CD4-positive, alpha-beta T cell (primary cell): ENCODE measurements at regions not wholly inside any gene's neighbourhood (a gene's known extent, or its start where the extent isn't known, plus 50 kb on each side); places are given as distances from the start of the nearest gene placed in this dataset.

ENCODE experiments used
- ATAC-seq: fragments of 200-7000 bp; cut with Tn5 transposase; one replicate; pipeline ENCODE4 v1.10.0; 2022; ENCODE audit warnings: mild to moderate bottlenecking; ENCODE audit not compliant: poor library complexity
- CTCF ChIA-PET: fragments of 350-600 bp; sonication (Branson Sonifier 250); formaldehyde crosslinking; loops from one replicate; lab custom pipeline; 2021; ENCODE audit warnings: antibody characterized with exemption, inconsistent platforms; lab: Charles Lee
- POLR2A ChIA-PET: fragments of 350-600 bp; sonication (Branson Sonifier 250); formaldehyde crosslinking; loops from one replicate; lab custom pipeline; 2021; ENCODE audit warnings: antibody characterized with exemption, inconsistent platforms; lab: Charles Lee
- DNase-seq, 14 experiments: peaks; one replicate each; pipeline ENCODE4 v3.0.0-alpha.2; 2013 to 2020; ENCODE audit warnings: mixed read lengths in 2 of 14
- H3K27ac ChIP-seq, 2 donors: one replicate each; pipeline versions ENCODE4 v1.5.1 to v1.7.0; 2013; ENCODE audit warnings: low read length in 2 of 2, low read depth in 1 of 2, mild to moderate bottlenecking in 1 of 2
- H3K27me3 ChIP-seq, 2 experiments: 1 replicate in 1 of 2; 2 replicates in 1 of 2; pipeline versions ENCODE4 v1.6.1 to v1.7.0; 2013; ENCODE audit warnings: low read length in 2 of 2, control low read depth in 1 of 2, mild to moderate bottlenecking in 1 of 2, moderate library complexity in 1 of 2; ENCODE audit not compliant: insufficient read depth in 2 of 2, control insufficient read depth in 1 of 2
- H3K36me3 ChIP-seq: one replicate; pipeline ENCODE4 v1.6.1; 2013; ENCODE audit warnings: low read length, control low read depth; ENCODE audit not compliant: insufficient read depth
- H3K4me1 ChIP-seq: one replicate; pipeline ENCODE4 v1.6.1; 2013; ENCODE audit warnings: low read length, control low read depth; ENCODE audit not compliant: insufficient read depth
- H3K4me3 ChIP-seq: one replicate; pipeline ENCODE4 v1.5.1; 2013; ENCODE audit warnings: mild to moderate bottlenecking, low read length, moderate library complexity
- H3K9me3 ChIP-seq, 2 experiments: 1 replicate in 1 of 2; 2 replicates in 1 of 2; pipeline versions ENCODE4 v1.6.1 to v1.7.0; 2013; ENCODE audit warnings: low read length in 2 of 2, mild to moderate bottlenecking in 2 of 2, control low read depth in 1 of 2, moderate library complexity in 1 of 2; ENCODE audit not compliant: control insufficient read depth in 1 of 2, insufficient read depth in 1 of 2
- H3K27ac Mint-ChIP-seq: one replicate; pipeline ENCODE4 v1.8.0; 2020; ENCODE audit warnings: mixed read lengths
- H3K27me3 Mint-ChIP-seq: one replicate; pipeline ENCODE4 v1.8.0; 2021; ENCODE audit warnings: mixed read lengths
- H3K36me3 Mint-ChIP-seq: one replicate; pipeline ENCODE4 v1.8.0; 2021; ENCODE audit warnings: low read depth, mixed read lengths
- H3K4me1 Mint-ChIP-seq: one replicate; pipeline ENCODE4 v1.8.0; 2021; ENCODE audit warnings: low read depth, mixed read lengths
- H3K4me3 Mint-ChIP-seq: one replicate; pipeline ENCODE4 v1.8.0; 2020; ENCODE audit warnings: mild to moderate bottlenecking, mixed read lengths
- H3K9me3 Mint-ChIP-seq: one replicate; pipeline ENCODE4 v1.8.0; 2020; ENCODE audit warnings: mixed read lengths
- intact Hi-C, 2 experiments: fragments of 100-400 bp; cut with DNase I in 1 of 2; cut with micrococcal nuclease in 1 of 2; formaldehyde crosslinking; loops; one replicate each; pipeline versions ENCODE4 v1.15.1 to v1.9.0; 2023 to 2025; cut with DNase I, micrococcal nuclease
- TF ChIP-seq, protein P1 (sequence below): fragments of 200-600 bp; IDR thresholded peaks from one replicate; pipeline ENCODE4 v1.8.0; 2022; ENCODE audit warnings: antibody characterized with exemption, mild to moderate bottlenecking

DNA sequence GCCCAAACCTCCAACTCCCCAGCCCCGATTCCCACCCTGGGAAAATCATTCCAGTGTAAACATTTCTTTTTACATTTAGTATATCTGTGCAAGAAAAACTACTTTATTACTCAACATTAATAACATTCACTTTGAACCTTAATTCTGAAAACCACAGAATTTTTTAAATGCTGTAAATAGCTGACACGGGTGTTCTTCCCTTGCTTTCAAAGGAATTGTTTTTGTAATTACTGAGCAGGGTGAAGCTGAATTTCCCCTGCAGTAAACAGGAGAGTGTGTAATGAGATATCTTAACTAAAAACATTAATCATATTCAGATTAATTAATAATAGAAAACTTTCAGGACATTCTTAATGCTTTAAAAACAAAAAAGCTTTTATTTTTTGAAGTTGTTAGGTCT lies 99.3 kb upstream of the CITED2 start:
- H3K4me3 ChIP-seq, result no peak overlapping the region
- intact Hi-C loops, result no loop called here
- H3K27me3 ChIP-seq, result no peaks in the 10 kb centered on the region
- Mint-ChIP-seq H3K27ac (no peak overlapping the region), H3K36me3 (no peaks in the 10 kb centered on the region), H3K4me3 (no peak overlapping the region), H3K9me3 (no peaks in the 10 kb centered on the region), H3K27me3 (no peaks in the 10 kb centered on the region), H3K4me1 (no peaks in the 10 kb centered on the region)
- H3K27ac ChIP-seq, result no peak overlapping the region
- DNase-seq, result no peak
- TF ChIP-seq, protein P1, sequence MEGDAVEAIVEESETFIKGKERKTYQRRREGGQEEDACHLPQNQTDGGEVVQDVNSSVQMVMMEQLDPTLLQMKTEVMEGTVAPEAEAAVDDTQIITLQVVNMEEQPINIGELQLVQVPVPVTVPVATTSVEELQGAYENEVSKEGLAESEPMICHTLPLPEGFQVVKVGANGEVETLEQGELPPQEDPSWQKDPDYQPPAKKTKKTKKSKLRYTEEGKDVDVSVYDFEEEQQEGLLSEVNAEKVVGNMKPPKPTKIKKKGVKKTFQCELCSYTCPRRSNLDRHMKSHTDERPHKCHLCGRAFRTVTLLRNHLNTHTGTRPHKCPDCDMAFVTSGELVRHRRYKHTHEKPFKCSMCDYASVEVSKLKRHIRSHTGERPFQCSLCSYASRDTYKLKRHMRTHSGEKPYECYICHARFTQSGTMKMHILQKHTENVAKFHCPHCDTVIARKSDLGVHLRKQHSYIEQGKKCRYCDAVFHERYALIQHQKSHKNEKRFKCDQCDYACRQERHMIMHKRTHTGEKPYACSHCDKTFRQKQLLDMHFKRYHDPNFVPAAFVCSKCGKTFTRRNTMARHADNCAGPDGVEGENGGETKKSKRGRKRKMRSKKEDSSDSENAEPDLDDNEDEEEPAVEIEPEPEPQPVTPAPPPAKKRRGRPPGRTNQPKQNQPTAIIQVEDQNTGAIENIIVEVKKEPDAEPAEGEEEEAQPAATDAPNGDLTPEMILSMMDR, result no peak
- peaks cover 4% of the 10 kb centered on the region for H3K4me1 ChIP-seq
- no peak for ATAC-seq
- H3K36me3 ChIP-seq, result no peaks in the 10 kb centered on the region
- CTCF ChIA-PET, result interaction anchor here (1.0 to 1.1 kb wide), 2 partner anchors 8 to 12 kb away, joined by 3 read pairs; no protein-coding TSS in a partner anchor
- POLR2A ChIA-PET, result interaction anchor here (2.5 kb wide), 1 partner anchor 99 kb away, joined by 11 read pairs; the partner anchor contains the start of gene CITED2
- no peaks in the 10 kb centered on the region for H3K9me3 ChIP-seq

DNA sequence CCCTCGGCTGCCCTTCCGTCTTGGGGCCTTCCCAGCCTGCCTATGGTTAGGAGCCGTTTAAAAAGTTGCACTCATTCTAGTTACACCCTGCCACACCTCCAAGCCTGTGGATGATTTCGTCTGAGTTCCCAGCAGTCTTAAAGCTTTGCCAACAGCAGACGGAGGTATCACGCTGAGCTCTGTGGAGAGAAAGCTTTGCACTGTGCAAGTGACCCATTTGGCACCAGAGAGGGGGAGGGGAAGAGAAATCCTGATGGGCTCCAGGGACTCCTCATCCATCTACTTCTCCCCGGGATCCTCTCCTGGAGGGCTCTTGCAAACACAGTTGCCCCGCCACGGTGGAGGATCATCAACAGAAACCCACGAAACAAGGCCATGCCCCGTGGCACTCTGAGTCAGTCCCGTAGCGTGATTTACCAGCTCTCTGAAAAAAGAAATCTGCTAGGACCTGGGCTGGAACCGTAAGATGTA lies 98.8 kb upstream of the CITED2 start:
- no peaks in the 10 kb centered on the region for H3K4me1 Mint-ChIP-seq
- Histone ChIP-seq H3K36me3 (no peaks in the 10 kb centered on the region), H3K4me1 (peaks cover 4% of the 10 kb centered on the region), H3K27me3 (no peaks in the 10 kb centered on the region), H3K4me3 (no peak overlapping the region), H3K27ac (no peak overlapping the region), H3K9me3 (no peaks in the 10 kb centered on the region)
- TF ChIP-seq, protein P1, result no peak
- POLR2A ChIA-PET, result interaction anchor here (2.5 kb wide), 1 partner anchor 99 kb away, joined by 11 read pairs; the partner anchor contains the start of gene CITED2
- no peak for ATAC-seq
- no peak overlapping the region for H3K4me3 Mint-ChIP-seq
- H3K27me3 Mint-ChIP-seq, result no peaks in the 10 kb centered on the region
- intact Hi-C loops, result no loop called here
- no peaks in the 10 kb centered on the region for H3K36me3 Mint-ChIP-seq
- DNase-seq, result no peak
- H3K27ac Mint-ChIP-seq, result no peak overlapping the region
- CTCF ChIA-PET, result interaction anchor here (1.1 kb wide), 1 partner anchor 13 kb away, joined by 3 read pairs; no protein-coding TSS in a partner anchor
- no peaks in the 10 kb centered on the region for H3K9me3 Mint-ChIP-seq

DNA sequence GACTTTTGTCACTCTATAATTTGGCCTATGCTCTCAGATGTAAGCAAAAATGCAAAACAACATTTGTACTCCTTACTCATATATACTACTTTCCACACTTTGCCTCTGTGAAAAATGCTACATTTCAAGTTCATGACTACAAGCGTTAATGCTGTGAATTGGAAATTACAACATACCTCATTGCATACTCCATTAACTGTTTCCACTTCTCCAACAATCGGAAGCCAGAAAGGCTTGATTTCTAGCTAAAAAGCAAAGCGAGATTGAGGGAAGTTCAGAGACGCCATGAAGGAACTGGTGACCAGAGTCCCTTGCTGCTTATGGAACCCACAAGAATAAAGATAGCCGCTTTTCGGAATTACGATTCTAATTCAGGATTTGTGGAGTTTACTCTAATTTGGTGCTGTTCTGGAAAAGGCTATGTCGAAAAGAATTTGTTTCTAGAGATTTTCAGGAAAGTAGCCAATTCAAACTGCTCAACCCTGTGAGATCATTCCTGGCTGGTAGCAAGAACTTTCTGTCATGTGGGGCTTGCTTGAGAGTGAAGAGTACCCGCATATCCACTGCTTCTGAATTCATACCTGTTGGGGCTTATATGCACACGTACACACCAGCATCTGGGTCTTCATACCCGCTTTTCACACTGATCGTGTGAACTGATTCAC lies 98.0 kb upstream of the CITED2 start:
- TF ChIP-seq, protein P1, result no peak
- no peaks in the 10 kb centered on the region for H3K27me3 ChIP-seq
- ATAC-seq (no peak), DNase-seq (no peak)
- no peak overlapping the region for H3K4me3 ChIP-seq
- Mint-ChIP-seq H3K9me3 (no peaks in the 10 kb centered on the region), H3K27ac (no peak overlapping the region), H3K36me3 (no peaks in the 10 kb centered on the region), H3K4me3 (no peak overlapping the region), H3K4me1 (no peaks in the 10 kb centered on the region), H3K27me3 (no peaks in the 10 kb centered on the region)
- no peaks in the 10 kb centered on the region for H3K9me3 ChIP-seq
- intact Hi-C loops, result no loop called here
- ChIA-PET POLR2A (interaction anchor here (2.5 kb wide), 1 partner anchor 98 kb away, joined by 11 read pairs; the partner anchor contains the start of gene CITED2), CTCF (interaction anchor here (1.1 kb wide), 1 partner anchor 14 kb away, joined by 3 read pairs; no protein-coding TSS in a partner anchor)
- H3K27ac ChIP-seq, result no peak overlapping the region
- no peaks in the 10 kb centered on the region for H3K36me3 ChIP-seq
- peaks cover 4% of the 10 kb centered on the region for H3K4me1 ChIP-seq
